Stomach (tissue), 8 donors: ENCODE measurements at regions not wholly inside any gene's neighbourhood (a gene's known extent, or its start where the extent isn't known, plus 50 kb on each side); places are given as distances from the start of the nearest gene placed in this dataset.
A peak's percentile ranks its signal among the peaks of the same experiment; 100 is the strongest.

ENCODE experiments used
- DNase-seq, 2 donors: peaks; one replicate each; pipeline versions ENCODE4 v3.0.0 to v3.0.0-alpha.2; 2013 to 2019
- H3K27ac ChIP-seq, 5 donors: fragments of 200-600 bp in 4 of 5; sonication (generic) in 4 of 5; one replicate each; pipeline ENCODE4 v1.5.1; 2013 to 2019; ENCODE audit warnings: mild to moderate bottlenecking in 1 of 5, moderate library complexity in 1 of 5
- H3K27me3 ChIP-seq, 3 donors: fragments of 200-600 bp; sonication (generic); one replicate each; pipeline ENCODE4 v1.5.1; 2017 to 2019; ENCODE audit warnings: mixed run types in 1 of 3
- H3K36me3 ChIP-seq, 4 donors: fragments of 200-600 bp; sonication (generic); 1 replicate in 3 of 4; 2 replicates in 1 of 4; pipeline ENCODE4 v1.5.1; 2016 to 2019
- H3K4me1 ChIP-seq, 4 donors: fragments of 200-600 bp; sonication (generic); one replicate each; pipeline ENCODE4 v1.5.1; 2016 to 2019
- H3K4me3 ChIP-seq, 4 donors: fragments of 200-600 bp; sonication (generic) in 3 of 4; one replicate each; pipeline ENCODE4 v1.5.1; 2016 to 2019; ENCODE audit warnings: mild to moderate bottlenecking in 1 of 4
- H3K9me3 ChIP-seq, 4 donors: fragments of 200-600 bp; sonication (generic); one replicate each; pipeline ENCODE4 v1.5.1; 2016 to 2019
- EP300 ChIP-seq: sonication (generic); formaldehyde crosslinking; IDR thresholded peaks from one replicate; pipeline ENCODE4 v1.6.1; 2017; ENCODE audit warnings: antibody characterized with exemption
- POLR2A ChIP-seq, 4 donors: fragments of 450-650 bp; IDR thresholded peaks; one replicate each; pipeline ENCODE4 v1.6.1; 2016; ENCODE audit warnings: antibody characterized with exemption in 4 of 4, control low read depth in 2 of 4, mild to moderate bottlenecking in 1 of 4, moderate library complexity in 1 of 4
- POLR2AphosphoS5 ChIP-seq, 3 donors: sonication (generic); formaldehyde crosslinking; IDR thresholded peaks; one replicate each; pipeline ENCODE4 v1.6.1; 2016; ENCODE audit warnings: antibody characterized with exemption in 3 of 3
- WGBS, 5 donors: extraction: QIAGEN DNeasy Blood & Tissue Kit in 3 of 5; methylation state at CpG; one replicate each; pipeline versions ENCODE4 v1.1.5 to v1.1.7; 2013 to 2018; 5-methylcytosine and 5-hydroxymethylcytosine counted together
- intact Hi-C: fragments of 100-400 bp; cut with DNase I; formaldehyde crosslinking; loops from one replicate; pipeline ENCODE4 v1.15.1; 2023; ENCODE audit warnings: low total_unique reads
- TF ChIP-seq, protein P1 (sequence below), 7 experiments: fragments of 450-650 bp in 4 of 7; fragments of 200-600 bp in 3 of 7; sonication (generic) in 3 of 7; IDR thresholded peaks; one replicate each; pipeline ENCODE4 v1.5.1; 2016 to 2019; ENCODE audit warnings: antibody characterized with exemption in 7 of 7, control low read depth in 2 of 7, mild to moderate bottlenecking in 1 of 7
- donor health status: healthy with polysubstance abuse.
- donor health status: Bipolar disorder and iron deficiency.
- donor health status: healthy.

DNA sequence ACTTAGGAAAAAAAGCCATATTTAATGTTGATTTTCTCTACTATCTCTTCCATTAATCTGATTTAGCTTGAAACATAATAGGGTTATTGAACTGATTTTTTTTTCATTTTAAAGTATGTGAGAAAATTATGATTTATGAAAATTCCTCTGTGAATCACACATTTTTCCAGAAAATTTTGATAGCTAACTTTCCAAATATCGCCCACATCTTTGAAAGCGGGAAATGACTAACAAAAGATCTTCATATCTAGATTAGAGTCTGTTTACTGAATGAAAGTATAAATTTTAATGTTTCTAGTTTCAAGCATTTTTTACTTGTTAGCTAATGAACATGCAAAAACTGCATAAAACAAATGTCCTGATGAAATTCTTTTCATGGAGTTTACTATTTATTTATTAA, 97.4 kb downstream of the POSTN start:
- intact Hi-C loops, result no loop called here
- WGBS, 5 donors, result 84 to 93% (median 89%) methylated on average over 2 of the region's 2 CpGs; no CpG with 5 or more reads in 1 of the 5 donors

DNA sequence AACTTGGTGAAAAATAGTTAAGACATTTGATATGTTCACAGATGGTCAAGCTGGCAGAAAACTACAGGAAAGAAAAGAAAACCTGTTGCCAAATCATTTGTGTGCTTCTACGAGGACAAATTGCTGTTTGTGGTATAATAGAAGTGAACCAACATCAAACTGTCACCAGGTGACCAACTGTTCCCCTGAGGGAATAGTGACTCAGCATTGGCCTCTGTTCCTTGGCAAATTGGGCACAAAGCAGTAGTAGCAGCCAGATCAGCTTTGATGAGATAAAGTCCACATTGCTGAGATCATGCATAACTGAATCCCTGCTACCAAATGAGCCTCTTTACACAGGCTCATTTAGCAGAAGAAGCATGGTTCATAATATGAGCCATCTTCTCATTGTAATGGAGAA, 103.5 kb downstream of the POSTN start:
- H3K27me3 ChIP-seq, result no peaks in the 10 kb centered on the region
- H3K9me3 ChIP-seq, result no peaks in the 10 kb centered on the region
- no peaks in the 10 kb centered on the region for H3K36me3 ChIP-seq
- H3K27ac ChIP-seq, result no peak overlapping the region
- TF ChIP-seq EP300 (no peak), POLR2AphosphoS5 (IDR thresholded peaks at IDR 0.05) (no peak), POLR2A (IDR thresholded peaks at IDR 0.05) (no peak)
- TF ChIP-seq, protein P1, sequence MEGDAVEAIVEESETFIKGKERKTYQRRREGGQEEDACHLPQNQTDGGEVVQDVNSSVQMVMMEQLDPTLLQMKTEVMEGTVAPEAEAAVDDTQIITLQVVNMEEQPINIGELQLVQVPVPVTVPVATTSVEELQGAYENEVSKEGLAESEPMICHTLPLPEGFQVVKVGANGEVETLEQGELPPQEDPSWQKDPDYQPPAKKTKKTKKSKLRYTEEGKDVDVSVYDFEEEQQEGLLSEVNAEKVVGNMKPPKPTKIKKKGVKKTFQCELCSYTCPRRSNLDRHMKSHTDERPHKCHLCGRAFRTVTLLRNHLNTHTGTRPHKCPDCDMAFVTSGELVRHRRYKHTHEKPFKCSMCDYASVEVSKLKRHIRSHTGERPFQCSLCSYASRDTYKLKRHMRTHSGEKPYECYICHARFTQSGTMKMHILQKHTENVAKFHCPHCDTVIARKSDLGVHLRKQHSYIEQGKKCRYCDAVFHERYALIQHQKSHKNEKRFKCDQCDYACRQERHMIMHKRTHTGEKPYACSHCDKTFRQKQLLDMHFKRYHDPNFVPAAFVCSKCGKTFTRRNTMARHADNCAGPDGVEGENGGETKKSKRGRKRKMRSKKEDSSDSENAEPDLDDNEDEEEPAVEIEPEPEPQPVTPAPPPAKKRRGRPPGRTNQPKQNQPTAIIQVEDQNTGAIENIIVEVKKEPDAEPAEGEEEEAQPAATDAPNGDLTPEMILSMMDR (IDR thresholded peaks at IDR 0.05), result no peak
- 29 to 44% (median 37%) methylated on average over 1 of the region's 1 CpG for WGBS, 5 donors
- DNase-seq, result no peak
- no peak overlapping the region for H3K4me3 ChIP-seq
- peaks cover 0 to 7% (median 0%) of the 10 kb centered on the region in 4 donors for H3K4me1 ChIP-seq
- intact Hi-C loops, result no loop called here

More for the DNA sequence above, 97.4 kb downstream of the POSTN start:
- TF ChIP-seq POLR2A (IDR thresholded peaks at IDR 0.05) (no peak), POLR2AphosphoS5 (IDR thresholded peaks at IDR 0.05) (no peak), EP300 (no peak)
- TF ChIP-seq, protein P1 (IDR thresholded peaks at IDR 0.05), result no peak
- no peaks in the 10 kb centered on the region for H3K36me3 ChIP-seq
- H3K4me1 ChIP-seq, result no peaks in the 10 kb centered on the region
- DNase-seq, result no peak
- no peak overlapping the region for H3K4me3 ChIP-seq
- no peaks in the 10 kb centered on the region for H3K9me3 ChIP-seq
- no peaks in the 10 kb centered on the region for H3K27me3 ChIP-seq
- no peak overlapping the region for H3K27ac ChIP-seq

DNA sequence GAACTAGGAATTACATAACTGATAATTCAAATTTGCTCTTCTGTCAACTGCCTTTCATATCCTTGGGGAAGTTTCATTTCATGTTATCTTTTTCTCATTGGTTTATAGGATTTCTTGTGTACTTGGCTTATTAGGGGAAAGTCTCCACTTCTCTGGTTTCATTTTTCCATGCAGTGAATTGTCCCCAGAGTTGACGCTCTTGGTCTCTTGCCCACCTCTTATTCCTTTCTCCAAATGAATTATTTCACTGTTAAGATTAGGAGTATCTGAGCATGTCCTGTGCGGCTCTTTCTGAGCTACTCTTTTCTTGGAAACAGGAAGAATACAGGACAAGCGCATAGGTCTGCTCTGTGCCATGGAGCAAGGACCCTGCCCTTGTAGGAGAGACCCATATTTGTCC, 104.8 kb downstream of the POSTN start:
- no peaks in the 10 kb centered on the region for H3K9me3 ChIP-seq
- intact Hi-C loops, result no loop called here
- DNase-seq, result no peak
- H3K4me3 ChIP-seq, result no peak overlapping the region
- no peaks in the 10 kb centered on the region for H3K27me3 ChIP-seq
- H3K27ac ChIP-seq, result no peak overlapping the region
- 85 to 96% (median 93%) methylated on average over 3 of the region's 3 CpGs for WGBS, 5 donors
- H3K36me3 ChIP-seq, result no peaks in the 10 kb centered on the region
- TF ChIP-seq POLR2AphosphoS5 (IDR thresholded peaks at IDR 0.05), result no peak
- no peak for TF ChIP-seq EP300
- TF ChIP-seq, protein P1 (IDR thresholded peaks at IDR 0.05), result no peak
- no peak for TF ChIP-seq POLR2A (IDR thresholded peaks at IDR 0.05)
- peaks cover 0 to 7% (median 0%) of the 10 kb centered on the region in 4 donors for H3K4me1 ChIP-seq

DNA sequence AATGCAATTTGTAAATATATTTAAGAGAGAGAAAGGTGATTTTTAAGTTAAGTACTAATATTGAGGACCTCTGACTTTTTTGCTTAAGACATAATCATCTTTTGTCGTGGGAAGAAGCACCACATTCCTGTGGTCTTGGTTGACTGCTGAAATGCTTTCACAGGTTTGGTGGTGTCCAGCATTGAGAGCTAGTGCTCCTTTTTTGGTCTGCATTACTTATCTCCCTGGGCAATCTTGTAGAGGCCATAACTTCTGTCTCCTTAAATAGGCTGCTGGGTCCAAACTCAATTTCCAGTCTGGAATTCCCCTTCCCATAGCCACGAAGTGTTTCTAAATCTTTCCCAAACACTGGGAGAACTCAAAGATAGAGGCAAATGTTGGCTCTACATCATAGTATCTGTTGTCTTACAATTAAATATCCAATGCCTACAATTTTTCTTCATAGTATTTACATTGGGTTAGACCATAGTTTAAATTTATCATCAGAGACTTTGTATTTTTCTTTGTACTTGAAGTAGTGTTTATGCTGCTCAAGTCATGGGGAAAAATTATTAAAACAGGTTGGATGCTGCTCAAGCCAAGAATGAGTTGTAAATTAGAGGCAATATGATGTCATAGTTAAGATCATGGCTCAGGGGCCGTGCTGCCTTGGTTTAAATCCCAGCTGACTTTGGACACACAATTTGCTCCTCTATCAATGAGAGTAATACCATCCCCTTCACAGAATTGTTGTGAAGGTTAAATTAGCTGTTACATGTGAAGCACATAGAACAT, 105.6 kb downstream of the POSTN start:
- intact Hi-C loops, result no loop called here

More for the DNA sequence above, 105.6 kb downstream of the POSTN start:
- H3K27ac ChIP-seq, result peak overlapping the region in 1 of 5 donors; percentile 5
- no peaks in the 10 kb centered on the region for H3K27me3 ChIP-seq
- H3K4me3 ChIP-seq, result no peak overlapping the region
- peaks cover 0 to 7% (median 0%) of the 10 kb centered on the region in 4 donors for H3K4me1 ChIP-seq
- 42 to 55% (median 49%) methylated on average over 3 of the region's 3 CpGs for WGBS, 5 donors
- DNase-seq, result peak in 1 of 2 donors; percentile 28
- H3K9me3 ChIP-seq, result no peaks in the 10 kb centered on the region
- no peaks in the 10 kb centered on the region for H3K36me3 ChIP-seq
- no peak for TF ChIP-seq POLR2A (IDR thresholded peaks at IDR 0.05)
- TF ChIP-seq EP300, result no peak
- TF ChIP-seq, protein P1 (IDR thresholded peaks at IDR 0.05), result no peak
- TF ChIP-seq POLR2AphosphoS5 (IDR thresholded peaks at IDR 0.05), result no peak
